HEK293 (cell line): ENCODE measurements at regions not wholly inside any gene's neighbourhood (a gene's known extent, or its start where the extent isn't known, plus 50 kb on each side); places are given as distances from the start of the nearest gene placed in this dataset.

Experiments used
- CTCF ChIA-PET: fragments of 350-600 bp; formaldehyde crosslinking; extraction: SDS; loops from one replicate; lab custom pipeline; 2021; ENCODE audit warnings: antibody characterized with exemption; lab: Yijun Ruan, JAX
- POLR2A ChIA-PET: fragments of 300-600 bp; formaldehyde crosslinking; extraction: SDS; loops from one replicate; lab custom pipeline; 2020; ENCODE audit warnings: antibody characterized with exemption, inconsistent platforms; lab: Yijun Ruan, JAX
- H3K27ac ChIP-seq: fragments of 200-500 bp; sonication (Bioruptor generic); 2 replicates; pipeline ENCODE4 v1.5.1; 2014; ENCODE audit warnings: low read depth, low read length, control low read depth, inconsistent platforms; ENCODE audit errors: extremely low read depth
- H3K36me3 ChIP-seq, 2 experiments: fragments of 200-500 bp in 1 of 2; sonication (Bioruptor generic) in 1 of 2; 1 replicate in 1 of 2; 2 replicates in 1 of 2; pipeline ENCODE4 v1.5.1; 2014 to 2017; ENCODE audit warnings: inconsistent platforms in 2 of 2, low read length in 2 of 2; ENCODE audit not compliant: control insufficient read depth in 2 of 2, insufficient read depth in 1 of 2
- H3K4me1 ChIP-seq: fragments of 200-500 bp; sonication (Bioruptor generic); 2 replicates; pipeline ENCODE4 v1.5.1; 2014; ENCODE audit warnings: mild to moderate bottlenecking, low read length, inconsistent platforms; ENCODE audit not compliant: control insufficient read depth, insufficient read depth
- H3K4me3 ChIP-seq: 2 replicates; pipeline ENCODE4 v1.5.1; 2011; ENCODE audit warnings: low read depth, mild to moderate bottlenecking, control low read depth, low read length, moderate library complexity
- H3K9me3 ChIP-seq: fragments of 200-500 bp; sonication (Bioruptor generic); 2 replicates; pipeline ENCODE4 v1.5.1; 2014; ENCODE audit warnings: low read depth, low read length, inconsistent platforms; ENCODE audit not compliant: control insufficient read depth, insufficient read depth
- FEZF1 ChIP-seq: fragments of 450-650 bp; formaldehyde crosslinking; IDR thresholded peaks from 2 replicates; pipeline ENCODE4 v1.5.1; 2016; ENCODE audit warnings: missing biosample characterization, missing genetic modification characterization
- GLIS1 ChIP-seq: fragments of 450-650 bp; formaldehyde crosslinking; IDR thresholded peaks from 2 replicates; pipeline ENCODE4 v1.5.1; 2016; ENCODE audit warnings: missing biosample characterization, missing genetic modification characterization
- OSR2 ChIP-seq: fragments of 450-650 bp; formaldehyde crosslinking; IDR thresholded peaks from 2 replicates; pipeline ENCODE4 v1.5.1; 2016; ENCODE audit warnings: missing biosample characterization, missing genetic modification characterization
- SP7 ChIP-seq: fragments of 450-650 bp; formaldehyde crosslinking; IDR thresholded peaks from 2 replicates; pipeline ENCODE4 v1.5.1; 2016; ENCODE audit warnings: missing biosample characterization, missing genetic modification characterization
- ZBTB17 ChIP-seq: fragments of 450-650 bp; formaldehyde crosslinking; IDR thresholded peaks from 2 replicates; pipeline ENCODE4 v1.5.1; 2016; ENCODE audit warnings: missing biosample characterization, missing genetic modification characterization
- ZFHX2 ChIP-seq: fragments of 450-650 bp; formaldehyde crosslinking; conservative IDR thresholded peaks from 2 replicates; pipeline ENCODE4 v1.5.1; 2016; ENCODE audit warnings: missing biosample characterization, missing genetic modification characterization
- ZNF19 ChIP-seq: fragments of 450-650 bp; formaldehyde crosslinking; IDR thresholded peaks from 2 replicates; pipeline ENCODE4; 2016; ENCODE audit warnings: missing biosample characterization, missing genetic modification characterization, low read depth
- ZNF2 ChIP-seq: fragments of 450-650 bp; formaldehyde crosslinking; IDR thresholded peaks from 2 replicates; pipeline ENCODE4 v1.5.1; 2016; ENCODE audit warnings: missing biosample characterization, missing genetic modification characterization
- ZNF239 ChIP-seq: fragments of 450-650 bp; formaldehyde crosslinking; IDR thresholded peaks from 2 replicates; pipeline ENCODE4 v1.5.1; 2016; ENCODE audit warnings: missing biosample characterization, missing genetic modification characterization
- ZNF423 ChIP-seq: fragments of 450-650 bp; formaldehyde crosslinking; IDR thresholded peaks from 2 replicates; pipeline ENCODE4 v1.5.1; 2016; ENCODE audit warnings: missing biosample characterization, missing genetic modification characterization
- ZNF830 ChIP-seq: fragments of 450-650 bp; IDR thresholded peaks from 2 replicates; pipeline ENCODE4 v1.5.0; 2018; ENCODE audit warnings: missing biosample characterization, missing genetic modification characterization, low read depth, mild to moderate bottlenecking, moderate library complexity
- ZSCAN23 ChIP-seq: fragments of 450-650 bp; formaldehyde crosslinking; IDR thresholded peaks from 2 replicates; pipeline ENCODE4 v1.5.1; 2016; ENCODE audit warnings: missing biosample characterization, missing genetic modification characterization
- TF ChIP-seq, protein P1 (sequence below): fragments of 450-650 bp; IDR thresholded peaks from 2 replicates; pipeline ENCODE4 v1.5.1; 2018; ENCODE audit warnings: missing biosample characterization, mild to moderate bottlenecking, missing genetic modification characterization
- TF ChIP-seq, protein P2 (sequence below): fragments of 450-650 bp; formaldehyde crosslinking; IDR thresholded peaks from 2 replicates; pipeline ENCODE4 v1.5.1; 2017; ENCODE audit warnings: missing biosample characterization, mild to moderate bottlenecking, missing genetic modification characterization, moderate library complexity
- TF ChIP-seq, protein P3 (sequence below): fragments of 450-650 bp; formaldehyde crosslinking; IDR thresholded peaks from 2 replicates; pipeline ENCODE4 v1.5.1; 2016; ENCODE audit warnings: missing biosample characterization, missing genetic modification characterization
- TF ChIP-seq, protein P4 (sequence below): fragments of 450-650 bp; formaldehyde crosslinking; IDR thresholded peaks from 2 replicates; pipeline ENCODE4 v1.5.1; 2017; ENCODE audit warnings: missing biosample characterization, missing genetic modification characterization

DNA sequence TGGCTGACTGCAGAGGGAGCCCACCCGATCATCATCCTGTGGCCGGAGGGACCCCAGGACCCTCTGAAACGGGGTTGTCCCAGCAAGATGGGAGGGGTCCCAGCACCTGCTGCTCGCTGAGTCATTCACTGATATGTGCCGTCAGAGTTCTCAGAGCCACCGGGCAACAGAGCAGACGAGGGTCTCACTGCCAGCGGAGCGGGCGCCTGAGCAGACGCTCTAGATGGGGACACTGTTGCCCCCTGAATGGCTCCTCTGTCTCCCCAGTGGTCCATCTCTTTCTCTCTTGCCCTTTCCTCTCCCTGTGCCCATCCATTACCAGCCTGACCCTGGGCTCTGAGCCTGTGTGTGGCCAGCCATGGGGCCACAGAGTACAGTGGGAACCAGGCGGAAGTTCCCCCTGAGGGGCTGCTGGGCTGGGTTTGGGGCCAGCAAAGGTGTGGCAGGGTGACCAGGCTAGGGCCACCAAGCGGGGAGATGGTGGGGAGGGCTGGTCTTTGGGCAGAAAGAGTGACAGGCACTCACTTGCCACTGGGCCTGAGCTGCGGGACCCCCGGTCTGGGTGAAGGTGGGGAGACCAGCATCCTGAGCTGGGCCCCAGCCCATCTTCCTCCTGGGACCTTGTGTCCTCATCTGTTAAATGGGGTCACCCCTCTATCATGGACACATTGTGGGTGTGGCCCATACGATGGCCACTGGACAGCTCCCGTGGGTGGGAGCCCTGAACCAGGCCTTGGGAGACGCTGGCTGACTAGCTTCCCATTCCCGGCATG, 90.9 kb downstream of the HMX1 start:
- ChIA-PET CTCF (no interaction called here), POLR2A (no interaction called here)

DNA sequence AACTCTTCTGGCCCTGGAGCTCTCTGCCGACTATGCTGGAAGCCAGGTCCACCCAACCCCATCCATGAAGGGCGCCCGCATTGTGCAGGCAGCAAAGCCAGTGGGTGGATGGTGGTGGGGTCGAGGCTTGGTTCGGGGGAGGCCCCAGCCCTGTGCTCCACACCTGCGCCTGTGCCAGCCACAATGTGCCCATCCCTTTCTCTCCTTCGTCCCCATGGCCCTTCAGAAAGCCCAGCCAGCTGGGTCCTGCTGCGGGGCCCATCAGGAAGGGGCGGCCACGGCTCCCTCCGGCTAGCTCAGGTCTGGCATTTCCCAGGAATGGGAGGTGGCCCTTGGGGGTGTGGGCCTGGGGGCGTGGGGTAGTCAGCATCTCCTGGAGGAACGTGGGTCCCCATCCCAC, 91.6 kb downstream of the HMX1 start:
- POLR2A ChIA-PET = no interaction called here
- H3K4me1 ChIP-seq = no peaks in the 10 kb centered on the region; the same call in 1 of the 2 replicates
- no peak for TF ChIP-seq ZSCAN23 (tag by site-specific recombination)
- peak; percentile 23; the same call in 1 of the 2 replicates for TF ChIP-seq ZFHX2 (tag by site-specific recombination)
- H3K4me3 ChIP-seq = no peak overlapping the region
- no peaks in the 10 kb centered on the region for H3K9me3 ChIP-seq
- H3K36me3 ChIP-seq = no peaks in the 10 kb centered on the region
- CTCF ChIA-PET = no interaction called here
- no peak overlapping the region for H3K27ac ChIP-seq

More for the DNA sequence above, 90.9 kb downstream of the HMX1 start:
- no peak for TF ChIP-seq ZBTB17 (tag by site-specific recombination)
- TF ChIP-seq ZNF423 = no peak
- Histone ChIP-seq H3K9me3 (no peaks in the 10 kb centered on the region), H3K36me3 (no peaks in the 10 kb centered on the region), H3K27ac (no peak overlapping the region), H3K4me1 (no peaks in the 10 kb centered on the region; the same call in 1 of the 2 replicates), H3K4me3 (no peak overlapping the region)

DNA sequence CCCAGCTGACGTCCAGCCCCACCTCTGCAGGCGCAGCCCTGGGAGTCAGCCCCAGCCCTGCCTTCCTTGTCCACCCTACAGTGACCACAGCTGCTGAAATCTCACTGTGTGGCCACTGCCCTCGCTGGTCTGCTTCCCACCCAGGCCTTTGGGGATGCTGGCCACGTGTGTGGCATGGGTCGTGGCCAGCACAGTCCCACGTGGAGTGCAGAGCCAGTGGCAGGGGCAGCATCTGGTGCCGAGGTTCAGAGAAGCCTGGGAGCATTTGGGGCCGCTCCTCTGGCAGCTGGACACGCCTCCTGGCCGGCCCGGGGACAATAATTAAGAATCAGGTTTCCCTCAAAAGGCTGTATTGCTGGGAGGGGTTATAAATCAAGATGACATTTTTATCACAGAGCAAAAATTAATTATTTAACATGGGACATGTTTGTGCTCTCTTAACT, 92.1 kb downstream of the HMX1 start:
- POLR2A ChIA-PET = no interaction called here
- no peak overlapping the region for H3K27ac ChIP-seq
- CTCF ChIA-PET = interaction anchor here (0.6 kb wide), 1 partner anchor 123 kb away, joined by 3 read pairs; no protein-coding TSS in a partner anchor
- TF ChIP-seq ZNF2 (no peak), OSR2 (peak; percentile 29; the same call in 1 of the 2 replicates), ZBTB17 (tag by site-specific recombination) (peak; percentile 33; the same call in 1 of the 2 replicates), ZNF19 (tag by site-specific recombination) (no peak), SP7 (tag by site-specific recombination) (peak; percentile 68), GLIS1 (tag by site-specific recombination) (peak; percentile 44; the same call in 1 of the 2 replicates), ZNF830 (tag by site-specific recombination) (no peak), FEZF1 (peak; percentile 50; the same call in 1 of the 2 replicates), ZNF239 (no peak)
- TF ChIP-seq, protein P1, sequence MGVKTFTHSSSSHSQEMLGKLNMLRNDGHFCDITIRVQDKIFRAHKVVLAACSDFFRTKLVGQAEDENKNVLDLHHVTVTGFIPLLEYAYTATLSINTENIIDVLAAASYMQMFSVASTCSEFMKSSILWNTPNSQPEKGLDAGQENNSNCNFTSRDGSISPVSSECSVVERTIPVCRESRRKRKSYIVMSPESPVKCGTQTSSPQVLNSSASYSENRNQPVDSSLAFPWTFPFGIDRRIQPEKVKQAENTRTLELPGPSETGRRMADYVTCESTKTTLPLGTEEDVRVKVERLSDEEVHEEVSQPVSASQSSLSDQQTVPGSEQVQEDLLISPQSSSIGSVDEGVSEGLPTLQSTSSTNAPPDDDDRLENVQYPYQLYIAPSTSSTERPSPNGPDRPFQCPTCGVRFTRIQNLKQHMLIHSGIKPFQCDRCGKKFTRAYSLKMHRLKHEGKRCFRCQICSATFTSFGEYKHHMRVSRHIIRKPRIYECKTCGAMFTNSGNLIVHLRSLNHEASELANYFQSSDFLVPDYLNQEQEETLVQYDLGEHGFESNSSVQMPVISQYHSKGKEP = peak; percentile 39; the same call in 1 of the 2 replicates
- TF ChIP-seq, protein P2, sequence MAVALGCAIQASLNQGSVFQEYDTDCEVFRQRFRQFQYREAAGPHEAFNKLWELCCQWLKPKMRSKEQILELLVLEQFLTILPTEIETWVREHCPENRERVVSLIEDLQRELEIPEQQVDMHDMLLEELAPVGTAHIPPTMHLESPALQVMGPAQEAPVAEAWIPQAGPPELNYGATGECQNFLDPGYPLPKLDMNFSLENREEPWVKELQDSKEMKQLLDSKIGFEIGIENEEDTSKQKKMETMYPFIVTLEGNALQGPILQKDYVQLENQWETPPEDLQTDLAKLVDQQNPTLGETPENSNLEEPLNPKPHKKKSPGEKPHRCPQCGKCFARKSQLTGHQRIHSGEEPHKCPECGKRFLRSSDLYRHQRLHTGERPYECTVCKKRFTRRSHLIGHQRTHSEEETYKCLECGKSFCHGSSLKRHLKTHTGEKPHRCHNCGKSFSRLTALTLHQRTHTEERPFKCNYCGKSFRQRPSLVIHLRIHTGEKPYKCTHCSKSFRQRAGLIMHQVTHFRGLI (tag by site-specific recombination) = no peak
- TF ChIP-seq, protein P3, sequence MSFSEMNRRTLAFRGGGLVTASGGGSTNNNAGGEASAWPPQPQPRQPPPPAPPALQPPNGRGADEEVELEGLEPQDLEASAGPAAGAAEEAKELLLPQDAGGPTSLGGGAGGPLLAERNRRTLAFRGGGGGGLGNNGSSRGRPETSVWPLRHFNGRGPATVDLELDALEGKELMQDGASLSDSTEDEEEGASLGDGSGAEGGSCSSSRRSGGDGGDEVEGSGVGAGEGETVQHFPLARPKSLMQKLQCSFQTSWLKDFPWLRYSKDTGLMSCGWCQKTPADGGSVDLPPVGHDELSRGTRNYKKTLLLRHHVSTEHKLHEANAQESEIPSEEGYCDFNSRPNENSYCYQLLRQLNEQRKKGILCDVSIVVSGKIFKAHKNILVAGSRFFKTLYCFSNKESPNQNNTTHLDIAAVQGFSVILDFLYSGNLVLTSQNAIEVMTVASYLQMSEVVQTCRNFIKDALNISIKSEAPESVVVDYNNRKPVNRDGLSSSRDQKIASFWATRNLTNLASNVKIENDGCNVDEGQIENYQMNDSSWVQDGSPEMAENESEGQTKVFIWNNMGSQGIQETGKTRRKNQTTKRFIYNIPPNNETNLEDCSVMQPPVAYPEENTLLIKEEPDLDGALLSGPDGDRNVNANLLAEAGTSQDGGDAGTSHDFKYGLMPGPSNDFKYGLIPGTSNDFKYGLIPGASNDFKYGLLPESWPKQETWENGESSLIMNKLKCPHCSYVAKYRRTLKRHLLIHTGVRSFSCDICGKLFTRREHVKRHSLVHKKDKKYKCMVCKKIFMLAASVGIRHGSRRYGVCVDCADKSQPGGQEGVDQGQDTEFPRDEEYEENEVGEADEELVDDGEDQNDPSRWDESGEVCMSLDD = no peak
- TF ChIP-seq, protein P4, sequence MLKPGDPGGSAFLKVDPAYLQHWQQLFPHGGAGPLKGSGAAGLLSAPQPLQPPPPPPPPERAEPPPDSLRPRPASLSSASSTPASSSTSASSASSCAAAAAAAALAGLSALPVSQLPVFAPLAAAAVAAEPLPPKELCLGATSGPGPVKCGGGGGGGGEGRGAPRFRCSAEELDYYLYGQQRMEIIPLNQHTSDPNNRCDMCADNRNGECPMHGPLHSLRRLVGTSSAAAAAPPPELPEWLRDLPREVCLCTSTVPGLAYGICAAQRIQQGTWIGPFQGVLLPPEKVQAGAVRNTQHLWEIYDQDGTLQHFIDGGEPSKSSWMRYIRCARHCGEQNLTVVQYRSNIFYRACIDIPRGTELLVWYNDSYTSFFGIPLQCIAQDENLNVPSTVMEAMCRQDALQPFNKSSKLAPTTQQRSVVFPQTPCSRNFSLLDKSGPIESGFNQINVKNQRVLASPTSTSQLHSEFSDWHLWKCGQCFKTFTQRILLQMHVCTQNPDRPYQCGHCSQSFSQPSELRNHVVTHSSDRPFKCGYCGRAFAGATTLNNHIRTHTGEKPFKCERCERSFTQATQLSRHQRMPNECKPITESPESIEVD (tag by site-specific recombination) = peak; percentile 80
- TF ChIP-seq, all 188 proteins: peak for 7
- H3K4me1 ChIP-seq = no peaks in the 10 kb centered on the region; the same call in 1 of the 2 replicates
- H3K9me3 ChIP-seq = no peaks in the 10 kb centered on the region
- H3K36me3 ChIP-seq = no peaks in the 10 kb centered on the region
- no peak overlapping the region for H3K4me3 ChIP-seq
